ENCODE measurements at regions not wholly inside any gene's neighbourhood (a gene's known extent, or its start where the extent isn't known, plus 50 kb on each side); places are given as distances from the start of the nearest gene placed in this dataset.

GRCh38 chr5:165333623-165334022 lies 1828.2 kb downstream of the MAT2B start:
- TF ChIP-seq CTCF (IDR thresholded peaks at IDR 0.05; ENCODE audit: insufficient read depth, low read length, poor library complexity, severe bottlenecking) (no peak), EZH2phosphoT487 (conservative IDR thresholded peaks at IDR 0.05; ENCODE audit: low read length) (no peak)

All from SU-DHL-6 (cell line).